CD4-positive, alpha-beta T cell treated with Interleukin-15 for 1 hour (primary cell): ENCODE measurements at regions not wholly inside any gene's neighbourhood (a gene's known extent, or its start where the extent isn't known, plus 50 kb on each side); places are given as distances from the start of the nearest gene placed in this dataset.

Source experiments
- DNase-seq: peaks from one replicate; pipeline ENCODE4 v3.0.0-alpha.2; 2020

GRCh38 chr19:30729451-30729850 lies 357.3 kb downstream of the ZNF536 start:
- no peak for DNase-seq

GRCh38 chr19:30722761-30723160 lies 350.6 kb downstream of the ZNF536 start:
- no peak for DNase-seq

GRCh38 chr19:30722186-30722585 lies 350.0 kb downstream of the ZNF536 start:
- no peak for DNase-seq

- DNase-seq = no peak
Observed at GRCh38 chr19:30719999-30720345, 347.8 kb downstream of the ZNF536 start.

- DNase-seq = no peak
Observed at GRCh38 chr19:30719189-30719998, 347.2 kb downstream of the ZNF536 start.

GRCh38 chr19:30718707-30719106 lies 346.5 kb downstream of the ZNF536 start:
- DNase-seq = no peak

- no peak for DNase-seq
Observed at GRCh38 chr19:30718014-30718413, 345.8 kb downstream of the ZNF536 start.

- no peak for DNase-seq
Observed at GRCh38 chr19:30717381-30717780, 345.2 kb downstream of the ZNF536 start.

- DNase-seq = no peak
Observed at GRCh38 chr19:30712431-30713337, 340.5 kb downstream of the ZNF536 start.

GRCh38 chr19:30711826-30712225 lies 339.6 kb downstream of the ZNF536 start:
- no peak for DNase-seq

- DNase-seq = no peak
Observed at GRCh38 chr19:30711296-30711695, 339.1 kb downstream of the ZNF536 start.

- no peak for DNase-seq
Observed at GRCh38 chr19:30710721-30711120, 338.5 kb downstream of the ZNF536 start.

GRCh38 chr19:30708416-30709178 lies 336.4 kb downstream of the ZNF536 start:
- DNase-seq = no peak

- DNase-seq = no peak
Observed at GRCh38 chr19:30704771-30705330, 332.7 kb downstream of the ZNF536 start.

- no peak for DNase-seq
Observed at GRCh38 chr19:30703645-30704044, 331.5 kb downstream of the ZNF536 start.

- no peak for DNase-seq
Observed at GRCh38 chr19:30701178-30701577, 329.0 kb downstream of the ZNF536 start.

- DNase-seq = no peak
Observed at GRCh38 chr19:30699871-30700280, 327.7 kb downstream of the ZNF536 start.

- no peak for DNase-seq
Observed at GRCh38 chr19:30696514-30696913, 324.3 kb downstream of the ZNF536 start.

GRCh38 chr19:30695171-30695875 lies 323.1 kb downstream of the ZNF536 start:
- no peak for DNase-seq

GRCh38 chr19:30694156-30694755 lies 322.1 kb downstream of the ZNF536 start:
- no peak for DNase-seq

GRCh38 chr19:30692879-30693503 lies 320.8 kb downstream of the ZNF536 start:
- DNase-seq = no peak
